ENCODE measurements at regions not wholly inside any gene's neighbourhood (a gene's known extent, or its start where the extent isn't known, plus 50 kb on each side); places are given as distances from the start of the nearest gene placed in this dataset.

DNA sequence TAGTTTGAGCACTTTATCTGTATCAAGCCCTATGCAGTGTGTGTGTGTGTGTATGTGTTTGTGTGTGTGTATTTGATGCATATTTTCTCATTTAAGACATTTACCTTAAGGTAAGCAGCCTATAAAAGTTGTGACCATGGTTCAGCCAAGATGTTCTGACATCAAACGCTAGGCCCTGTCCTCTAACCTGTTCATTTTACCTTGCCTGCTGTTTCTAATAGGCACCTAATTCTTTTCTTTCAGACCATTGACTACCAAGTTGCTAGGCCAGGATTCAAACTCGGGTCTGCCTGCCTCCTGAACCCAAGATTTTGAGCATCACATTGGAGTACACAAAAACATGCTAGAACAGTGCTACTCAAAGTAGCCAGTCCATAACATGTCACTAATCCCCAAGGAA is 274.5 kb downstream of the PLK2 start:
- Histone ChIP-seq H4K20me1 (ENCODE audit: insufficient read depth) (no peaks in the 10 kb centered on the region), H3K4me2 (no peak overlapping the region), H3K9me3 (no peaks in the 10 kb centered on the region), H3K27ac (ENCODE audit: low read depth in 2 of 2, low read length in 1 of 2) (peak overlapping the region in 1 of 2 experiments; percentile 63; a peak in 2 of 4 replicates), H3K79me2 (ENCODE audit: insufficient read depth) (no peaks in the 10 kb centered on the region), H3K36me3 (replicated peaks in 1 of 2; ENCODE audit: control insufficient read depth in 1 of 2, insufficient read depth in 2 of 2, low read length in 1 of 2) (no peaks in the 10 kb centered on the region), H3K4me1 (ENCODE audit: control insufficient read depth in 1 of 2, insufficient read depth in 2 of 2, low read depth in 1 of 2, low read length in 1 of 2) (peaks cover 3 to 40% of the 10 kb centered on the region in 2 experiments; a peak in 3 of 4 replicates), H2AFZ (ENCODE audit: low read depth) (no peak overlapping the region), H3K27me3 (ENCODE audit: insufficient read depth) (no peaks in the 10 kb centered on the region), H3F3A (replicated peaks; ENCODE audit: insufficient read depth) (peaks cover 32% of the 10 kb centered on the region), H3K9me2 (no peaks in the 10 kb centered on the region), H3K9ac (no peak overlapping the region), H3K4me3 (ENCODE audit: low read depth in 2 of 2, low read length in 1 of 2) (no peak overlapping the region)
- 86% methylated on average over 2 of the region's 2 CpGs for WGBS (ENCODE audit: low lambda C conversion rate)
- ChIA-PET POLR2A (no interaction called here), CTCF (no interaction called here)
- TF ChIP-seq ELF1 (IDR thresholded peaks at IDR 0.05) (no peak), RFX5 (IDR thresholded peaks at IDR 0.05; ENCODE audit: low read length) (no peak), ZBTB33 (IDR thresholded peaks at IDR 0.05; ENCODE audit: borderline replicate concordance, low read depth) (no peak), RXRA (IDR thresholded peaks at IDR 0.05; ENCODE audit: borderline replicate concordance, low read depth) (no peak), CHD2 (IDR thresholded peaks at IDR 0.05; ENCODE audit: low read length, partially characterized antibody) (no peak), SIN3A (IDR thresholded peaks at IDR 0.05; ENCODE audit: borderline replicate concordance, low read depth, low read length) (no peak), GABPA (IDR thresholded peaks at IDR 0.05; ENCODE audit: low read depth) (no peak), EP300 (IDR thresholded peaks at IDR 0.05; ENCODE audit: borderline replicate concordance in 1 of 2, low read depth in 1 of 2, low read length in 1 of 2) (no peak), JUND (IDR thresholded peaks at IDR 0.05) (no peak), NRF1 (IDR thresholded peaks at IDR 0.05; ENCODE audit: low read depth, low read length) (no peak), RAD21 (IDR thresholded peaks at IDR 0.05; ENCODE audit: low read length) (no peak)
- TF ChIP-seq, protein P1, sequence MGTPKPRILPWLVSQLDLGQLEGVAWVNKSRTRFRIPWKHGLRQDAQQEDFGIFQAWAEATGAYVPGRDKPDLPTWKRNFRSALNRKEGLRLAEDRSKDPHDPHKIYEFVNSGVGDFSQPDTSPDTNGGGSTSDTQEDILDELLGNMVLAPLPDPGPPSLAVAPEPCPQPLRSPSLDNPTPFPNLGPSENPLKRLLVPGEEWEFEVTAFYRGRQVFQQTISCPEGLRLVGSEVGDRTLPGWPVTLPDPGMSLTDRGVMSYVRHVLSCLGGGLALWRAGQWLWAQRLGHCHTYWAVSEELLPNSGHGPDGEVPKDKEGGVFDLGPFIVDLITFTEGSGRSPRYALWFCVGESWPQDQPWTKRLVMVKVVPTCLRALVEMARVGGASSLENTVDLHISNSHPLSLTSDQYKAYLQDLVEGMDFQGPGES (IDR thresholded peaks at IDR 0.05; ENCODE audit: low read depth, low read length), result no peak
- TF ChIP-seq, protein P2, sequence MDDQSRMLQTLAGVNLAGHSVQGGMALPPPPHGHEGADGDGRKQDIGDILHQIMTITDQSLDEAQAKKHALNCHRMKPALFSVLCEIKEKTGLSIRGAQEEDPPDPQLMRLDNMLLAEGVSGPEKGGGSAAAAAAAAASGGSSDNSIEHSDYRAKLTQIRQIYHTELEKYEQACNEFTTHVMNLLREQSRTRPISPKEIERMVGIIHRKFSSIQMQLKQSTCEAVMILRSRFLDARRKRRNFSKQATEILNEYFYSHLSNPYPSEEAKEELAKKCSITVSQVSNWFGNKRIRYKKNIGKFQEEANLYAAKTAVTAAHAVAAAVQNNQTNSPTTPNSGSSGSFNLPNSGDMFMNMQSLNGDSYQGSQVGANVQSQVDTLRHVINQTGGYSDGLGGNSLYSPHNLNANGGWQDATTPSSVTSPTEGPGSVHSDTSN (IDR thresholded peaks at IDR 0.05), result no peak
- DNase-seq, result no peak

DNA sequence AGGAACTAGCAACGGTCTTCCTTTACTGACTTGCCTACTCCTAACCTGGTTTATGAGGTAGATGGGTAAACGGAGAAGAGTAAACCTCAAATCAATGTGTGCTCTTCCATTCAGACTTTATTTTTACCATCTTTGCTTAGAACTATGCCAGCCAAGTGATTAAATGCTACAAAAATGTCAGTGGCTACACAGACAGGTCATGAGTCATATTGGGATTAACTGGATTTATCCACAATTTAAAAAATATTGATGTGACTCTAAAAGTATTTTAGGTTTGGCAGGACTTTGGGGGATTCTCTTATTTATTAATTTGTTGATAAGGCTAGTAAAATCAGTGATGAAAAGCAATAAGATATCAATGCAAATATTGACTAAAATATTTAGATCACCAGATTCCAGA is 275.0 kb downstream of the PLK2 start:
- Histone ChIP-seq H3K79me2 (ENCODE audit: insufficient read depth) (no peaks in the 10 kb centered on the region), H3F3A (replicated peaks; ENCODE audit: insufficient read depth) (peaks cover 32% of the 10 kb centered on the region), H3K4me2 (no peak overlapping the region), H3K9ac (no peak overlapping the region), H3K9me2 (no peaks in the 10 kb centered on the region), H3K27me3 (ENCODE audit: insufficient read depth) (no peaks in the 10 kb centered on the region), H3K4me1 (ENCODE audit: control insufficient read depth in 1 of 2, insufficient read depth in 2 of 2, low read depth in 1 of 2, low read length in 1 of 2) (peaks cover 3 to 40% of the 10 kb centered on the region in 2 experiments; a peak in 3 of 4 replicates), H2AFZ (ENCODE audit: low read depth) (no peak overlapping the region), H4K20me1 (ENCODE audit: insufficient read depth) (no peaks in the 10 kb centered on the region), H3K27ac (ENCODE audit: low read depth in 2 of 2, low read length in 1 of 2) (peak overlapping the region in 1 of 2 experiments; percentile 63; a peak in 2 of 4 replicates), H3K9me3 (no peaks in the 10 kb centered on the region), H3K4me3 (ENCODE audit: low read depth in 2 of 2, low read length in 1 of 2) (no peak overlapping the region), H3K36me3 (replicated peaks in 1 of 2; ENCODE audit: control insufficient read depth in 1 of 2, insufficient read depth in 2 of 2, low read length in 1 of 2) (no peaks in the 10 kb centered on the region)
- 44% methylated on average over 2 of the region's 2 CpGs for WGBS (ENCODE audit: low lambda C conversion rate)
- POLR2A ChIA-PET, result no interaction called here
- CTCF ChIA-PET, result no interaction called here
- no peak for DNase-seq
- TF ChIP-seq FOXJ3 (CRISPR knock-in tag; IDR thresholded peaks at IDR 0.05) (no peak), MEF2A (IDR thresholded peaks at IDR 0.05; ENCODE audit: borderline replicate concordance, low read depth) (peak; percentile 76), RXRA (IDR thresholded peaks at IDR 0.05; ENCODE audit: borderline replicate concordance, low read depth) (peak; percentile 72), NFIC (IDR thresholded peaks at IDR 0.05; ENCODE audit: borderline replicate concordance) (peak; percentile 86), FOXM1 (IDR thresholded peaks at IDR 0.05; ENCODE audit: low read depth) (no peak), GATA2 (CRISPR knock-in tag; IDR thresholded peaks at IDR 0.05) (no peak), JUND (IDR thresholded peaks at IDR 0.05) (peak; percentile 95), ZBTB33 (IDR thresholded peaks at IDR 0.05; ENCODE audit: borderline replicate concordance, low read depth) (no peak), POLR2AphosphoS5 (IDR thresholded peaks at IDR 0.05; ENCODE audit: low read depth, low read length) (peak; percentile 35; the same call in 1 of the 2 replicates)
- TF ChIP-seq, protein P3, sequence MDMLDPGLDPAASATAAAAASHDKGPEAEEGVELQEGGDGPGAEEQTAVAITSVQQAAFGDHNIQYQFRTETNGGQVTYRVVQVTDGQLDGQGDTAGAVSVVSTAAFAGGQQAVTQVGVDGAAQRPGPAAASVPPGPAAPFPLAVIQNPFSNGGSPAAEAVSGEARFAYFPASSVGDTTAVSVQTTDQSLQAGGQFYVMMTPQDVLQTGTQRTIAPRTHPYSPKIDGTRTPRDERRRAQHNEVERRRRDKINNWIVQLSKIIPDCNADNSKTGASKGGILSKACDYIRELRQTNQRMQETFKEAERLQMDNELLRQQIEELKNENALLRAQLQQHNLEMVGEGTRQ (IDR thresholded peaks at IDR 0.05; ENCODE audit: borderline replicate concordance, low read depth, low read length), result no peak
- TF ChIP-seq, protein P4, sequence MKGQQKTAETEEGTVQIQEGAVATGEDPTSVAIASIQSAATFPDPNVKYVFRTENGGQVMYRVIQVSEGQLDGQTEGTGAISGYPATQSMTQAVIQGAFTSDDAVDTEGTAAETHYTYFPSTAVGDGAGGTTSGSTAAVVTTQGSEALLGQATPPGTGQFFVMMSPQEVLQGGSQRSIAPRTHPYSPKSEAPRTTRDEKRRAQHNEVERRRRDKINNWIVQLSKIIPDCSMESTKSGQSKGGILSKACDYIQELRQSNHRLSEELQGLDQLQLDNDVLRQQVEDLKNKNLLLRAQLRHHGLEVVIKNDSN (IDR thresholded peaks at IDR 0.05; ENCODE audit: borderline replicate concordance, low read depth), result no peak
